Right lobe of liver (tissue), 4 donors: ENCODE measurements at regions not wholly inside any gene's neighbourhood (a gene's known extent, or its start where the extent isn't known, plus 50 kb on each side); places are given as distances from the start of the nearest gene placed in this dataset.
"Not testable (repeated sequence)": the region's sequence is repeated elsewhere in the genome, so short reads cannot be mapped to it uniquely, and the experiment has no call there.

Source experiments
- POLR2A ChIP-seq: fragments of 450-650 bp; IDR thresholded peaks from one replicate; pipeline ENCODE4 v1.6.1; 2017; ENCODE audit warnings: antibody characterized with exemption, mild to moderate bottlenecking
- TF ChIP-seq, protein P1 (sequence below), 4 donors: fragments of 200-600 bp in 3 of 4; fragments of 450-650 bp in 1 of 4; IDR thresholded peaks; one replicate each; pipeline versions ENCODE4 v1.5.1 to v1.8.0; 2016 to 2022; ENCODE audit warnings: antibody characterized with exemption in 4 of 4, mild to moderate bottlenecking in 2 of 4
- donor health status: DM: no; HTN: no; CAD: no.
- donor health status: DM: no; HTN: no; CAD: no.
- donor health status: DM: no; HTN: yes; CAD: no.

DNA sequence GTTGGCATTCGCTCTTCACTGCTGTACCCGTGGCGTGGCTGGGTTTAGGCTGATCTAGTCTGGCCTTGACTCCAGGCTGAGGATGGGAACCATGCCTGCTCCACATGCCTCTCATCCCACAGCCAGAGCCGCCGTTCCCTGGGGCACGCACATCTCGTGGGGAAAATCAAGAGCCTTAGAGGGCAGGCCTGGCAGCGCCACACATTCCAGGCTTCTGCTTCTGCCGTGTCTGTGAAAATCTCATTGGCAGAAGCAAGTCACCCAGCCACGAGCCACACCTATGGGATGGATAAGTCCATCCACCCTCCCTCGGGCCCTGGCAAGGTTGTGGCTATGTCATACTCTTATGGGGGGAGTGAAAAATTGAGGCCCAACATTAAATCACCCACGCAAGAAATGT, 102.6 kb upstream of the LPCAT1 start:
- TF ChIP-seq, protein P1, sequence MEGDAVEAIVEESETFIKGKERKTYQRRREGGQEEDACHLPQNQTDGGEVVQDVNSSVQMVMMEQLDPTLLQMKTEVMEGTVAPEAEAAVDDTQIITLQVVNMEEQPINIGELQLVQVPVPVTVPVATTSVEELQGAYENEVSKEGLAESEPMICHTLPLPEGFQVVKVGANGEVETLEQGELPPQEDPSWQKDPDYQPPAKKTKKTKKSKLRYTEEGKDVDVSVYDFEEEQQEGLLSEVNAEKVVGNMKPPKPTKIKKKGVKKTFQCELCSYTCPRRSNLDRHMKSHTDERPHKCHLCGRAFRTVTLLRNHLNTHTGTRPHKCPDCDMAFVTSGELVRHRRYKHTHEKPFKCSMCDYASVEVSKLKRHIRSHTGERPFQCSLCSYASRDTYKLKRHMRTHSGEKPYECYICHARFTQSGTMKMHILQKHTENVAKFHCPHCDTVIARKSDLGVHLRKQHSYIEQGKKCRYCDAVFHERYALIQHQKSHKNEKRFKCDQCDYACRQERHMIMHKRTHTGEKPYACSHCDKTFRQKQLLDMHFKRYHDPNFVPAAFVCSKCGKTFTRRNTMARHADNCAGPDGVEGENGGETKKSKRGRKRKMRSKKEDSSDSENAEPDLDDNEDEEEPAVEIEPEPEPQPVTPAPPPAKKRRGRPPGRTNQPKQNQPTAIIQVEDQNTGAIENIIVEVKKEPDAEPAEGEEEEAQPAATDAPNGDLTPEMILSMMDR (IDR thresholded peaks at IDR 0.05): not testable (repeated sequence)
- not testable (repeated sequence) for TF ChIP-seq POLR2A
